SH-SY5Y (cell line): ENCODE measurements at regions not wholly inside any gene's neighbourhood (a gene's known extent, or its start where the extent isn't known, plus 50 kb on each side); places are given as distances from the start of the nearest gene placed in this dataset.

Experiments
- GATA2 ChIP-seq: IDR thresholded peaks from 2 replicates; pipeline ENCODE4 v1.6.1; 2011; ENCODE audit warnings: mild to moderate bottlenecking, low read depth, low read length
- GATA3 ChIP-seq: IDR thresholded peaks from 2 replicates; pipeline ENCODE4 v1.6.1; 2011; ENCODE audit warnings: low read depth, mild to moderate bottlenecking, low read length, moderate library complexity

DNA sequence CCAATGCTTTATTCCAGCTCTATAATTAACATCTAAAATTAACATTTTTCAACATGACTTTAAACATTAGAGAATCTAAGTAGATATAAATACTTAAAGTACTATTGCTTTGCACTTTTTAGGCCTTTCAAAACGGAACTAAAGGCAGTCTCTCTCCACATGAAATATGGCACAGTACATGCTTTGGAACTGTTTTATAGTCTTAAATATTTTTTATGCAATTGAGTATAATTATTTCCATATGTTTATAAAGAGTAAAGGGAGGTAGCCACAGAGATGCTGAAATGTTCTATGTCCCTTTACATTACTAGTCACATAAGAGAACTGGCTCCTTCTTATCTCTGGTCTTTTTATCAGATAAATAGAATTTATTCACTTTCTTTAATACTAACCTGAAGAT lies 674.0 kb downstream of the PLCL1 start:
- TF ChIP-seq GATA3 (no peak), GATA2 (no peak)
